GM21723 (cell line): ENCODE measurements at regions not wholly inside any gene's neighbourhood (a gene's known extent, or its start where the extent isn't known, plus 50 kb on each side); places are given as distances from the start of the nearest gene placed in this dataset.
"Not testable (repeated sequence)": the region's sequence is repeated elsewhere in the genome, so short reads cannot be mapped to it uniquely, and the experiment has no call there.

ENCODE experiments used
- ATAC-seq: cut with Tn5 transposase; IDR thresholded peaks from one replicate; pipeline ENCODE4 v1.9.1; 2021; ENCODE audit warnings: mild to moderate bottlenecking, moderate library complexity; ENCODE audit not compliant: unreplicated experiment

DNA sequence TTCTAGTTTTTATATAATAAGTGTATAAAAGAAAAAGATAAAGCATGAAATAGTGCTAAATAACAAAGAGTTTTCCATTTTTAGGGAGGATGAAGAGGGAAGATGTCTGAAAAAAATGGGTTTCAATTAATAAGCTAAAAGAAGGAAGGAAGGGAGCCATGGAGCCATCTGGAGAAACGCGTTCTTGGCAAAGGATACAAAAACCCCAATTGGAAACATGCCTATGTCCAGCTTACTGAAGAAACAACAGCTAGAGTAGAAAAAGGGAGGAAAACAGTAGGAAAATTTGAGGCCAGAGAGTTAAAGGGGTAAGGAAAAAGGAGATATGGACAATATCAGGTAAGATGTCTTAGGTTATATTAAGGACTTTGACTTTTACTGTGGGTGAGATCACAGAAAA lies 416.2 kb upstream of the GHITM start:
- no peak for ATAC-seq

DNA sequence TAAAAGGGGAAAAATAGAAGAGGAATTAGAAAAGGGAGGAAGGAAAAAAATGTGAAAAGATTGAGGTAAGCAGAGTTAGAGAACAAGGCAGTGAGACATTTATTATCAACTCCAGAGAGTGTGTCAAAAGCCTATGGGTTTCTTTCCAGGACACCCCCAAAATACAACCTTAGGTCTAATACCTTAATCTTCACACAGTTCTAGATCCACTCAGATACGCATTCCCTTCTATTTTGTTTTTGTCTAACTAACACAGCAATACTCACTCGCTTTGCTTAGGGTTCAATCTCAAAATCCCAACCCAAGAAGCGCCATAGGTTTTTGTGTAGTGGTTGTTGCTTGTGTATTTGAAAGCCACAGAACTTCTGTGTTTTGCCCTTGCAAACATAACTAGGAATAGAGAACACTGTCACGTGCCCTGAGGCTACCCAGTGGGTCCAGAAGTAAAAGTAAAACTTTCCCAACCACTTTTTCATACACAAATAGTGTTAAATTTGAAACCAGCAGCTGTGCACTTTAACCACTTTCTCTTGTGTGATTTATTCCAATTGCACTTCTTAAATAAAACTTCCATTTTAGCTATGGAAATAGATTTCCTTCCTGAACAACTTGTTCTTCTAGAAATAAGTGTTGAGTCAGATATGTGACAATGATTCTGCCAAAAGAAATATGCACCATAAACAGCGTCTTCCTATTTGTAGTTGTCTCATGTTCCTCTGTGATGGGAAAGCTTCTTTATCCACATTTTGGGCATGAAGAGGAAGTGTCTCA lies 414.7 kb upstream of the GHITM start:
- peak; percentile 91 for ATAC-seq

DNA sequence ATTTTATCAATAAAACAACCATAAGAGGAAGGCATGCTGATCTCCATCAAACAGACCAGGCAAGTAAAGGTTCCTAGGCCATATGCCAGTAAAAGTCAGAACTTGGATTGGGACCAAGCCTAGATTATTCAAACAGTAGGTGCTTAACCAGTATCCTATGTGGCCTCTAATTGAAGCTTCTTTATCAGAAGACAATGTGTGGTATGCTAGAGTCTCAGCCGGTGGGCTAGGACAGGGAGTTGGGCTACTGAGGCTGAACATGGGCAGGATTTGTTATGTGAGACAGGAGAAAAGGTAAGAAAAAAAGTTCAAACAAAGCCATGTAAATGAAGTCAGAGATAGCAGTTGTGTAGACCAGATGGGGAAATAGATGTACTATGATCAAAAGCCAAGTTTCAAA lies 413.7 kb upstream of the GHITM start:
- ATAC-seq = no peak

DNA sequence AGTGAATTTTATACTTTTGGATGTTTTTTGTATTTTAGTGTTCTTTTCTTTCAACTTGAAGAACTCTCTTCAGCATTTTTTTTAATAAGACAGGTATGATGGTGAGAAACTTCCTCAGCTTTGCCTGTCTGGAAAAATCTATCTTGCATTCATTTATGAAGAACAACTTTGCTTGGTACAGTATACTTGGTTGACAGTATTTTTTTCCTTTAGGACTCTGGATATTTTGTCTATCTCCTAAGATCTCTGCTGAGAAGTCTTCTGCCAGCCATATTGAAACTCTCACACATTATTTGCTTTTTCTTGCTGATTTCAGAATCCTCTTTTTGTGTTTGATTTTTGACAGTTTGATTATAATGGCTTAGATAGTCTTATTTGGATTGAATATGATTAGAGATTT lies 405.0 kb upstream of the GHITM start:
- no peak for ATAC-seq

DNA sequence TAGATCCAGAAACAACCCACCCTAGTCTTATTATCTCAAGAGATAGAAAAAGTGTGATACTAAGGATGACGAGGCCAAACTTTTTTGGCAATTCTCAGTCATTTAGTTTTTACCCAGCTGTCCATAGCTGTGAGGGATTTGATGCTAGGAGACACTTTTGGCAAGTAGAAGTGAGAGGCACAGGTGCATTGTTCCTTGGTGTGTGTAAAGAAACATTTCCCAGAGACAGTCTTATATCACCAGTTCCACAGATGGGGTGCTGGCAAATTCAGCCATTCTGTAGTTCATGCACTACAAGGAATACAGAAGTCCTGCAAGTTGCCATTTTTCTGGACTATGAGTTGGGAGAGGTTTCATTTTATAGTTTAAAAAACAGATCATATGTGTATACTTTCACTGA lies 403.3 kb upstream of the GHITM start:
- ATAC-seq = no peak

DNA sequence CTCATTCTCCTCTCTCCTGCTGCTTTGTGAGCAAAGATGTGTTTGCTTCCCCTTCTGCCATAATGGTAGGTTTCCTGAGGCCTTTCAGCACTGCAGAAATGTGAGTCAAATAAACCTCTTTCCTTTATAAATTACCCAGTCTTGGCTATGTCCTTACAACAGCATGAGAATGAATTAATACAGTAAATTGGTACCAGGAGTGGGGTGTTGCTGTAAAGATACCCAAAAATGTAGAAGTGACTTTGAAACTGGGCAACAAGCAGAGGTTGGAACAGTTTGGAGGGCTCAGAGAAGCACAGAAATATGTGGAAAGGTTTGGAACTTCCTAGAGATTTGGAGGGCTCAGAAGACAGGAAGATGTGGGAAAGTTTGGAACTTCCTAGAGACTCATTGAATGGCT lies 388.7 kb upstream of the GHITM start:
- no peak for ATAC-seq

DNA sequence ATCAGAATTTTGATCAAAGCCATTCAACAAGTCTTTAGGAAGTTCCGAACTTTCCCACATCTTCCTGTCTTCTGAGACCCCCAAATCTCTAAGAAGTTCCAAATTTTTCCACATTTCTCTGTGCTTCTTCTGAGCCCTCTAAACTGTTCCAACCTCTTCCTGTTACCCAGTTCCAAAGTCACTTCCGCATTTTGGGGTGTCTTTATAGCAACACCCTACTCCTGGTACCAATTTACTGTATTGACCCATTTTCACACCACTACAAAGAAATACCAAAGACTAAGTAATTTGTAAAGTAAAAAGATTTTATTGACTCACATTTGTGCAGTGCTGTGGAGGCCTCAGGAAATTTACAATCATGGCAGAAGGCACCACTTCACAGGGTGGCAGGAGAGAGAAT lies 385.8 kb upstream of the GHITM start:
- ATAC-seq = no peak

DNA sequence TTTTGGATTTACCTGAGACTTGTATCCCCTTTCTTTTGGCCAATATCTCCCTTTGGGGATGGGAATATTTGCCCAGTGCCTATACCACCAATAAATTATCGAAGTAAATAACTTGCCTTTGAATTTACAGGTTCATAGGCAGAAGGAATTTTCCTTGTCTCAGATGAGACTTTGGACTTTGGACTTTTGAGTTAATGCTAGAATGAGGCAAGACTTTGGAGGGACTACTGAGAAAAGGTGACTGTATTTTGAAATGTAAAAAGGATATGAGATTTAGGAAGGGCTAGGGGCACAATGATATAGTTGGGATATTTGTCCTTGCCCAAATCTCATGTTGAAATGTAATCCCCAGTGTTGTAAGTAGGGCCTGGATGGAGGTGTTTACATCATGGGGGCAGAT lies 384.5 kb upstream of the GHITM start:
- ATAC-seq = no peak

DNA sequence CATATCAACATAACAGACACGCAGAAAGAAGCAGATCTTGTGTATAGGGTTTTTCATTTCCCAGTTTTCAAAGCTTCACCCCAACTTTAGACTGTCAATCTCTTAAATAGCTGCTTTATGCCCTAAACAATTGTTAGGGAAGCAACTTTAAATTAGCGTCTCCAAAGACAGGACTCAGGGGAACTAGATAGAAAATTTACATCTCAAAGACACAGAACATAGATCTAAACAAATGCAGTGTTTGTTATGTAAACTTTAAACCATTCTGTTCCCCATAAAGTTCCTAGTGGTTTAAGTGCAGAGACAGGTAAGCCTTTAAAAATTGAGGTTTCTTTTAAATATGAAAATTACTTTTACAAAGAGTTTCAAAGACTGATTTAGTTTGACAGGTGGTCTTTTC lies 379.2 kb upstream of the GHITM start:
- no peak for ATAC-seq

DNA sequence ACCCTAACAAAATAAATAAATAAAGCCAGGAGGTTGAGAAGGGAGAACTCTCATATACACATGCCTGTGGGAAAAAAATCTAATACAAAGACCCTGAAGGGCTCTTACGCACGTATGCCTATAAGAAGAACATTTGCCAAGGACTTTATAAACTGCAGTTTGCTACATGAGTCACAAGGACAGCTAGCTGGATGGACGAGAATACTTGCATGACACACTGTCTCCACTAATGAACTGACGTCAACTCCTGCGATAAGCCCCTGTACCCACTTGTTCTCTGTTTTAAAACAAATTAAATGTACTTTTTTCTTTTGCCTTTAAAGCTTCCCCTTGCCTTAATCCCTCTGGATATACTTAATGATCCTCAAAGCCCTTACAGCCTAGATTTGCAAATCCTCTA lies 374.6 kb upstream of the GHITM start:
- ATAC-seq = no peak

DNA sequence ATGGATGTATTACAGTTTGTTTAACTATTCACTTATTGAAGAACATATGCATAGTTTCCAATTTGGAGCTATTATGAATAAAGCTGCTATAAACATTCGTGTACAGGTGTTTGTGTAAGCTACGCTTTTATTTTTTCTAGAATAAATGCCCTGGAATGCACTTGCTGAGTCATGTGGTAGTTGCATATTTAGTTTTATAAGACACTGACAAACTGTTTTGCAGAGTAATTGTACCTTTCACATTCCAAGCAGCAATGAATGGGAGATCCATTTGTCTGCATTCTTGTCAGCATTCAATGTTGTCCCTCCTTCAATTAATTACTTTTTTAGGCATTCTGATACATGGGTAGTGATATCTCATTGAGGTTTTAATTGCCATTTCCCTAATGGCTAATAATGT lies 373.6 kb upstream of the GHITM start:
- ATAC-seq = no peak

DNA sequence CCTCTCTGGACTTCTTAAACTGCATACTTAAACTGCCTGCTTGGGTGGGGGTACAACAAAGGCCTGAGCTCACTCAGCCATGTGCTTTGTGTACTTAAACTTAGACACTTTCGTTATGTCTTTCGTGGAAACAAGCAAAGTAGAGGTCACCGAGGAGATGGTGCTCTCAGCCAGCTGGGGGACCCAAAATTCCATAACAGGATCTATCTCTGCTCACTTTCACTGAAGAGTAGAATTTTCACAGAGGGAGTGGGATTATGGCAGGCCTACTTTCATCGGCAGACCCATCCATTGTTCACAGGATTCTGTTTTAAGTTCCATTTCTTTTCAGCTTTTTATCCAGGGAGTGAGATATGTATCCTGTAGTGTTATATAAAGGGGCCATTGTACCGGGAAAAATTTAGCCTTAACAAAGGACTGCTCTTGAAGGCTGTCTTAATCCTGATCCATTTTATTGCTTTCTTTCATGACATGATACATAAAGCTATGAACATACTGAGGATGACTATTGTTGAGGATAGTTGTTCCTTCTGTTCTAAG lies 370.0 kb upstream of the GHITM start:
- no peak for ATAC-seq

DNA sequence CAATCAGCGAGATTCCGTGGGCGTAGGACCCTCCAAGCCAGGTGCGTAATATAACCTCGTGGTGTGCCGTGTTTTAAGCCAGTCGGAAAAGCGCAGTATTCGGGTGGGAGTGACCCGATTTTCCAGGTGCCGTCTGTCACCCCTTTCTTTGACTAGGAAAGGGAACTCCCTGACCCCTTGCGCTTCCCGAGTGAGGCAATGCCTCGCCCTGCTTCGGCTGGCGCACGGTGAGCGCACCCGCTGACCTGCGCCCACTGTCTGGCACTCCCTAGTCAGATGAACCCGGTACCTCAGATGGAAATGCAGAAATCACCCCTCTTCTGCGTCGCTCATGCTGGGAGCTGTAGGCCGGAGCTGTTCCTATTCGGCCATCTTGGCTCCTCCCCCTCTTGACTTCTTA lies 352.6 kb upstream of the GHITM start:
- ATAC-seq = not testable (repeated sequence)

DNA sequence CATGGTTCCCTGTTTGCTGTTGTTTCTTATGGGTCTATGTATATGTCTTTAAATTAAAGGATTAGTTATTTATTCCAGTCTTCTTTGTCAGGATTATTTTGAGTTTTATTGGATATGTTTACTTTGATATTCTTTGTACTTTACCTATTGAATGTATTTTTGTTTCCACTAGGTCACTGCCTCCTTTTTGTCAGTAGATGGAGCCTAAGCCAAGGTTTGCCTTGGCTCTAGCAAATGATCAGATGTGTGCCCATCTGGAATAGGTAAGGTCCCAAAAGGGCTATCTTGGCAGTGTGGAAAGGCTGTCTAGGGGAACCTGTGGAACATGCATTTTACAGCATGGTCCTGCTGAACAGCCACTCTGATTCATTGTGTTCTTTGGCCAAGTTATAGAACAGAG lies 337.3 kb upstream of the GHITM start:
- ATAC-seq = no peak

DNA sequence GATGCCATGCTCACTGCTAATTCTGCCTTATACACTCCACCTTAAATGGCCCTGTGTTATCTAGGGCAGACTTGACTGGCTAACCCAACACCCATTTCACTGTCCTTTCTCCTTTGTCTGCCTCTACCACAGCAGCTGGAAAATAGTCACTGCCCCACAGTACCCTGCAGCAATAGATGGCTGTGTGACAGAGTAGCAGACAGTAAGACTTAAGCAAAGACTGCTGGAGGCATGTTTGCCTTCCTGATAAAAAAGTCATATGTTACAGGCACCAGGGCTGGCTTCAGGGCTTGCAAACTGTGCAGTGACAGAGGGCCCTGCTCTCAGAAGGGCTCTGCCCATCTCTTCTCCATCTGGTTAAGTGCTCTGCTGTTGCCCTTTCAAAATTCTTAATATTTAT lies 332.6 kb upstream of the GHITM start:
- no peak for ATAC-seq

DNA sequence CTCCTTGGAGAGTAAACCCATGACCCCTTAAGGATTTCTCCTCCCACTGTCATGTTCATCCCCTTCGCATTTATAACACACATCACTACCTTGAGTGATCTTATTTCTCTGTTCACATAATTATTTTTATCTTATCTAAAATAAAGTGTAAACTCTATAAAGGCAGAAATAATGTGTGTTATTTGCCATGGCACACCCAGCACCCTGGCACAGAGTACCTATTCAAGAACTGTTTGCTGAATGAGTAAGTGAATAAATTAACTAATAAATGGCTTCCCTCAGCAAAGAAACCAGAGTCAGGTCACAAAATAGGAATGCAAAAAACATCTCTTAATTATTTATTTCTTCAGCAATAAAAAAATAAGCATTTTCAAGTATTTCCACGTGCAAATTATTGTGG lies 330.3 kb upstream of the GHITM start:
- ATAC-seq = no peak

DNA sequence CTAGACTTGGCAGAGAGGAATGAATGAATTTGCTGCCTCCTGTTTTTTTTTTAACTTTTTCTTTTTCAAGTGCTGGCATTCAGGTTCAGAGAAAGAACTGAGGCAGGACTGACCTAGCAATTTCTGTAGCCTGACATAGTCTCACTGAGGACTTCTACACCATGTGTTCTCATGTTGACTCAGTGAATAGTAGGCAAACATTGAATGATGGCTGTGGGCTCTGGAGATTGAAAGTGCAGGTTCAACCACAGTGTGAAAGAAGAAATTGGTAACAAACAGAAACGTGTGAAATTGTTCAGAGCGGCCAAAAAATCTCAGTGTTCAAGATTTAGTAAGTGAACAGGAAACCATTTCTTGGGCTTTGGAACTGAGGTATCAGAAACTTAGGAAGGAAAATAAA lies 322.4 kb upstream of the GHITM start:
- ATAC-seq = no peak

DNA sequence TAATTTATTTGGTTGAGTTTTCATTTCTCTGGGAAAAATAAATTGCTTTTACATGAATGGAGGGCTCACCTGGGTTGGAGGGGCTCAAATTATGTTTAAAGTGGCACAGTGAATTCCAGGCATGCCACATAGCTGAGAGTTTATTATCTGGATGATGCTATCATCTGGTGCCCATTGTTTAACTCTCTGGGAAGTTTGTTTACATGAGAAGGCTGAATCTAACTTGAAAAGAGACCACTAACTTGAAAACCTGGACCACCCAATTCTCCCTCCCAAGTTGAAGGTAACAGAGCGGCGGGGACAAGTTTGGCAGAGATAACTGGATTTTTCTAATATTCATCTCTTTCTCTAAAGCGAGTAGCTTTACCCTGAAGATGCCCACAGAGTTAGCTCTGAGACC lies 321.5 kb upstream of the GHITM start:
- no peak for ATAC-seq

DNA sequence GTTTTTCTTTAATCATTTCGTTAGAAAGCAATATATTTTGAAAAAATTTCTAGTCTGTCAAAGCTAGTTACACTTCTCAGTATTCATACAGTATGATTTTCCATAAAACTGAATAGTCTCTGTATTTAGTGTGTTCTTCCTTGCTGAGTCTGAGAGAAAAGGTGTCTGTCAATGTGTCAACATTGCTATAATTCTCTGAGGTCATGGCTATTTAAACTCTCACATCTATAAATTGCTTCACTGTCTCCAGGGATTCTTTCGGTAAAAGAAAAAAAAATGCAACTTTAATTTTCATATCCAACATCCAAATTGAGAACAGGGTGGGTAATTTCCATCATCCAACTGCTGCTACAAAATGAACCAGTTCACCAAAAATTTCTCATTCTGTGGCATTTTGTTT lies 319.7 kb upstream of the GHITM start:
- no peak for ATAC-seq

DNA sequence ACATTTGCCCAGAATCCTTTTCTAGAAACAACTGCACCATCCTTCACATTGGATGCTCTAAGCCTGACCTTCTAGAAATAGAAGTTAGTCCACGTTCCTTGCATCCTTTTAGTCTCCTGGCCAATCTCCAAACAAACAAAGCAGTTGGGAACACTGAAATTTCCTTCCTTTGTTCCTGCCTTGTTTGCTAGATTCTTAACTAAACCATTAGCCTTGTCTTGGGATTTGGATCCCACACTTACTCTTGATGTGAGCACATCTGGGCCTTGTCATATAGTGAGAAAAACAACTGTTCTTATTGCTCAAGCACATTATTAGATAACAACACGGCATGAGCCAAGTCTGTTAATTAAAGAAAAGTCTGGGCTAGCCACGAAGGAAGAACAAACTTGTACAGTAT lies 319.3 kb upstream of the GHITM start:
- no peak for ATAC-seq

DNA sequence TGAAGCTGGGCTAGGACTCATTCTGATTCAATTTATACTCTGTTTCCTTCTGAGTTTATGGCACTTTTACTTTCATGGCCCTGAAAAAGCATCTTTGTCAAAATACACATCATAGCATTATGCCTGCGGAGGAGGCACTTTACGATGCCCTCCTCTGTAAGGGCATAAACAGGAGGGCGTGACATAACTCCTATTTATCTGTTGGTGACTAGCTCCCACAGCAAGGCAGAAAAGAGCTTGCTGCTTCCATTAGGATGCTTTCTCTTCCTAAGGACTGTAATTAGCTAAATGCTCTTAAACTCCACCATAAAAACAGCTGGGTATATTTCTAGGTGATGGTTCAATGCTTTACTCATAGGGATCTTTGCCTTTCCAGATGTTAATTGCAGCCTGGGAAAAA lies 315.2 kb upstream of the GHITM start:
- no peak for ATAC-seq

DNA sequence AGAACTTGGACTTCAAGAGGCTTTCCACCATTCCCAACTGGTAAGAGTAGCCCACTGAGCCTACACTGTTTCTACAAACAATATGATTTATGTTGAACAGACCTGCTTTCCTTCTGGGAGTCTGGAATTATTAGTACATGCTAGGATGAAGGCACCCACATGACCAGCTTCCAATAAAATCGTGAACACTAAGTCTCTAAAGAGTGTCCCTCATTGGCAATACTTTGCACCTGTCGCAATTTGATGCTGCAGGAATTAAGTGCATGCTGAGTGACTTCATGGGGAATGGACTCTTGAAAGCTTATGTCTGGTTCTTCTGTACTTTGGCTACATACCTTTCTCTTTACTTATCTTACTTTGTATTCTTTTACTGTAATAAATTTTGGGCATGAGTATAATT lies 305.2 kb upstream of the GHITM start:
- no peak for ATAC-seq
